ENCODE measurements at regions not wholly inside any gene's neighbourhood (a gene's known extent, or its start where the extent isn't known, plus 50 kb on each side); places are given as distances from the start of the nearest gene placed in this dataset.
"Not testable (repeated sequence)": the region's sequence is repeated elsewhere in the genome, so short reads cannot be mapped to it uniquely, and the experiment has no call there.

GRCh38 chr1:222953585-222953984 is 138.7 kb downstream of the DISP1 start:
- no peak for DNase-seq

GRCh38 chr1:222955964-222956363 is 141.1 kb downstream of the DISP1 start:
- no peak for DNase-seq

GRCh38 chr1:222956601-222957000 is 141.8 kb downstream of the DISP1 start:
- DNase-seq, result no peak

DNA sequence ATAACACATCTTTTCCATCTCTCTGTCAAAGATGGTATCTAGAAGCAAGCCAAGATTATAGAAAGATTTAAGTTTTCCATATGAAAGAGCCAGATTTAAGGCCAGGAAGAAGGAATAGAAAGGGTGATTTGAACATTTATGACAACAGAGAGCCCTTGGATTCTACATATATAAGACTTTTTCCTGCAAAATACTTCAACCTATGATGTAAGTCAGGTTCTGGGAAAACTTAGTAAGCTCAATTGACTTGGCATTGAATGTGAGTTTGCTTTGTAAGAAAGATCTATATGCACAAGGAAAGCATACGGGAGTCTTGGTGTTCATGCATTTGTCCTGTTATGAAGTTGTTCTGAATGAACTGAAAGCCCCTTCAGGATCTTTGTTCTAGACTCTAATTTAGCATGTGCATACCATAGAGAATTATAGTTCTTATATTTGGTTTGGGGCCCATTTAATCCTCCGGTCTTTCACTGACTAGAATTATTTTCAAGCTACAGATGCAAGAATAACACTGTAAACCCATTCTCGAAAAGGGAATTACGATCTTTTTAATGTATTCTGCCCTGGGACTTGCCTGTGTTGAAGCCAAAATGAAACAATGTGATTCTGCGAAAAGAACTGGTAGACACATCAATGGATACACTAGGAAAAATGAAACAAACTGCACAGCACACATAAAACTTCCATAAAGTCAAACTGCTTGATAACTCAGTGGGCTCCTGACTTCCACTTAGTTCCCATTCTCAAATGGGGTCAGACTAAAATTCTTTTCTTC is 152.8 kb downstream of the DISP1 start:
- no peak for DNase-seq

GRCh38 chr1:222970040-222970439 is 155.2 kb downstream of the DISP1 start:
- DNase-seq, result no peak

GRCh38 chr1:222970711-222971110 is 155.9 kb downstream of the DISP1 start:
- DNase-seq, result no peak

DNA sequence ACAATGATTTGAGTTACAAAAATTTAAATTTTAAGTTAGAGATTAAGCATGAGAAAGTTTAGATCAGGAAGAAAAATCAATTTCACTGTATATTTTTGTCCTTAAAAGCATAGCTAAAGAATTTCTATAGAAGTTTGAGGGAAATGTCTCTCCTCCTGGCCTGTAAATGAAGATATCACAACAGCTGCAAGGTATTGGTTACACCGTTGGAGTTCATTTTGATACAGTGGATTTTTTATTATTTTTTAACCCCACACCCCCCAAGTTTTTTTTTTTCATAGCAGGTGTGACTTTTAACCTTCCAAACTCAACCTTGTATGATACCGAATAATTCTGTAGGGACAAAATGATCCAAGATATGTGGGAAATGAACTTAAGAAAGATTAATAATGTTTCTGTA is 156.3 kb downstream of the DISP1 start:
- no peak for DNase-seq

GRCh38 chr1:222973561-222973960 is 158.7 kb downstream of the DISP1 start:
- no peak for DNase-seq

DNA sequence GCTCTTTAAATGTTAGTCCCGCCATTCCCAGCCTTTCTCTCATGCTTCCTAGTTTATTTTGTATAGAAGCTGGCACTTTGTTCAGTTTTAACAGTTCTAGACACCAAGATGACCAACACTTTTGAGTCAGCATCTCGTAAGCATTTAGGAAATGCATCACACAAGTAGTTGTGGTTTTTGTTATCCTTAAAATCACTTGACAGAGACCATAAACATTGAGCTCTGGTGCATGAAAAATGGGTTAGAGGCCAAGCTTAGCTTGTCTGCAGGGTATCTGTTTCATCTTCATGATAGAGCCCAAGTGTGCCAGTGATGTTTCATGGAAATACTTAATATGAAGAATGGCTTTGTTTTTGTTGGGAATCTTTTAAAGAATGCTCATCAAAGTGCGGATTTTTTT is 159.7 kb downstream of the DISP1 start:
- no peak for DNase-seq

GRCh38 chr1:222975472-222976122 is 160.8 kb downstream of the DISP1 start:
- no peak for DNase-seq

GRCh38 chr1:222976453-222976852 is 161.6 kb downstream of the DISP1 start:
- DNase-seq, result no peak

DNA sequence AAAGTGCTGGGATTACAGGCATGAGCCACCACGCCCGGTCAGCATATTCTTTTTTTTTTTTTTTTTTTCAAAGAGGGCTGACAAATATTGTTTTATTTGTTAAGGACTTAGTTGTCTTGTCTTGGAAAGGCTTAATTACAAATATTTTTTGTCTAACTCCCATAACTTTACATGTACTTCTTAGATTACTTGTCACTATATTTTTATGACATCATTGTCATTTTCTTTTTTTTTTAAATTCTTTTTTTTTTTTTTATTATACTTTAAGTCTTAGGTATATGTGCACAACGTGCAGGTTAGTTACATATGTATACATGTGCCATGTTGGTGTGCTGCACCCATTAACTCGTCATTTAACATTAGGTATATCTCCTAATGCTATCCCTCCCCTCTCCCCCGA is 162.5 kb downstream of the DISP1 start:
- DNase-seq, result not testable (repeated sequence)

DNA sequence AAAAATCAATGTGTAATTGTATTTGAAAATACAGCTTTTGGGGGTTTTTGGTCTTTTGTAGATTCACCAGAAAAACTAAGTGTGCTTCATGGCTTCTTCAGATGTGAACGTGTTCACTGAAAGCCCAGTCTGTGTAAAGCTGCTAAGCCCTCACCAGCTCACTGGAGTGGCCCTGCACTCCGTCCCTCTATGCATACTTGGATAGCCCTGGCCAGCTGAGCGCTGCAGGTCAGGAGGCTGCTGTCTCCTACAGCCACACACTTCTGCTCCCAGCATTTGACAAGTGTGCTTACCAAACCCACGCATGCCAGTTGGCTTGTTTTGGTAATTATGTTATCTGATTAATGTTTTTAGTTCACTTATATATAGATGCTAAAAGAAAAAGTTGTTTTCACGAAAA is 163.5 kb downstream of the TLR5 start:
- DNase-seq, result no peak

GRCh38 chr1:222987674-222988076 is 155.4 kb downstream of the TLR5 start:
- DNase-seq, result no peak

DNA sequence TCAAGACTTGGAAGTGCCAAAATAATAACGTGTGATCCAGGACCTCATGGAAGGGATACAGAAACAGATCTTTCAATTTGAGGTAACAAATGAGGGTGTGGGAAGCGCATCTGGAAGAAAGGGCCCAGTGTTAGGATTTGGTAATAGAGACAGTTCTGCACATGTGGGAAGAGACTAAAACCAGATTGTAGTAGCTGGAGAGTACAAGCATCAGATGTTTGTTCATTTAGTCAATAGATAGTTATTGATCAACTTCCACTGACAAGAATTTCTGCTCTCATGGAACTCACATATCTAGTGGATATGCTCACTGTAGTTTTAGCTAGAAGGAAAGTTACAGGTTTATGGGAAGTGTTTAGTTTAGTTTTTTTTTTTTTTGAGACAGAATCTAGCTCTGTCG is 153.6 kb downstream of the TLR5 start:
- no peak for DNase-seq

GRCh38 chr1:222991177-222991576 is 151.9 kb downstream of the TLR5 start:
- no peak for DNase-seq

- DNase-seq, result no peak
Observed at GRCh38 chr1:222991908-222992307, 151.1 kb downstream of the TLR5 start.

- no peak for DNase-seq
Observed at GRCh38 chr1:222994511-222995235, 148.4 kb downstream of the TLR5 start.

GRCh38 chr1:222995236-222995580 is 147.8 kb downstream of the TLR5 start:
- no peak for DNase-seq

DNA sequence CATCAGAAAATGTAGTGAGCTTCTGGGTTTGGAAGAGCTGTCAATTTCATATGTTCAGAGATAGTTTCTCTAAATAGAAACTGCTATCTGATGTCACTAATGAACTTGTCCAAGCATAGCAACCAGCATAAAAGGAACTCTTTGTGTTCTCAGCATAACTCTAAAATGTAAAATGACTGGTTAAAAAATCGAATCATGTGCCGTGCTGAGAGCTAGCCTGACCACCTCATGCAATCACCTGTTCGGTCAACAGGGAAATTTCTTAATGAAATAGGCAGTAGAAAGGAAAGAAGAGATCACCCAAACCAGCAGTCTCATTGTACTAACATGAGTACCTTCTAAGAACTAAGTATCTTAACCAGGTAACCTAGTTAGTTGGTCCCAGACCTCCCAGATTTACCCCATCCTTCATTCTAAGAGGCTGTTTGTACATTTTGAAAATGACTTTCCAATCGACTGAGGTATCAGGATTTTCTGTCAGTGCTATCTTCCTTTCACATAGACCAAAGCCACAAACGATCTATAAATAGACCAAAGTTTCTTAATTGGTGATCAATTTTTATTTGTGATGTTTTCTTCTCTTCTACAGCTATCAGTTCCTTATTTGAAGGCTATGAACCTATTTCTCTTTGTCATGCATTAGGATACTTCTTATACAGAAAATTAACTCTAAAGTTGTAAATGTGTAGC is 147.3 kb downstream of the TLR5 start:
- DNase-seq, result no peak

DNA sequence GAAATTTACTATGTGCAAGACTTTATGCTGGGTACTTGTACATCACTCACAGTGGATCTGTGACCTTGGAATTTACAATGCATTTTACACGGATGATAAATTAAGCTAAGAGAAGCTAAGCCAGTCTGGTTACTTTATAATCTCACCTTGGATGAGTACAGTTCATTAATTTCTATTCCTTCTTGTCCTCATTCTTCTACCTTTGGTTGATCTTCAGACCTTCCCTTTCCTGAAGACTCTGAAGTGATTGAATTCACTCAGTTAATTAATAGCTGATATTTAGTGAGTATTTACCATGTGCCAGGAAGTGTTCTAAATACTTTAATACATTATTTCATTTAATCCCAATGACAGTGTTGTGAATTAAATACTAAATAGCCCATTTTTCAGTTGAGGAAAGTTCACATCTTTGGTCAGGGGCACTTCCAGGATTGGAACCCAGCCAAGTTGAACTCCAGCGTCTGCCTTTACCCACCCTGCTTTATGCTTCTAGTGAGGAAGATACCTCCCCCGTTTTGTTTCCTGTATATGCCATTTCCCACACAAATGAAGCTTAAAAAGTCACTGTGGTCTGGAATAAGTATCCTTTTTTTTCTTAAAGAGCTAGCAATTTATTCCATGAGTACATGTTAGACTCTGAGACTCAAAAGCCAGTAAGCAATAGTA is 146.6 kb downstream of the TLR5 start:
- DNase-seq, result no peak

DNA sequence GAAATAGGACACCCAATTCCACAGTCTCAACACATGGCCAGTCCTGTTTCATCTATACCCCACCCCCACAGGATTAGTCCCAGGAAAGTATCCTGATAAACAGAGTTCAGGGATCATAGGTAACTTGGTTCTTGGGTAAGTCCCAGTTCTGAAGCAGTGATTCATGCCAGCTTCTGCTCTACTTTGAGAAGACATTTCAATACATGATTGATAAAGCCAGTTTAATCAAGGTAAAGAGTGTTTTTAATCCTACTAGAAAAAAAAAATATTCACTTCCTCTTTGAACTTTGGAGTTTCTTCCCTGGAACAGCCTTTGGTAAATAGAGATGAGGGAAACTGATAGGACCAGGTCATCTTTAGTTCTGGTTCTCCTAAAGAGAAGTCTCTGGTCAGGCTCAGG is 142.4 kb downstream of the TLR5 start:
- DNase-seq, result no peak
